ENCODE measurements at regions not wholly inside any gene's neighbourhood (a gene's known extent, or its start where the extent isn't known, plus 50 kb on each side); places are given as distances from the start of the nearest gene placed in this dataset.

DNA sequence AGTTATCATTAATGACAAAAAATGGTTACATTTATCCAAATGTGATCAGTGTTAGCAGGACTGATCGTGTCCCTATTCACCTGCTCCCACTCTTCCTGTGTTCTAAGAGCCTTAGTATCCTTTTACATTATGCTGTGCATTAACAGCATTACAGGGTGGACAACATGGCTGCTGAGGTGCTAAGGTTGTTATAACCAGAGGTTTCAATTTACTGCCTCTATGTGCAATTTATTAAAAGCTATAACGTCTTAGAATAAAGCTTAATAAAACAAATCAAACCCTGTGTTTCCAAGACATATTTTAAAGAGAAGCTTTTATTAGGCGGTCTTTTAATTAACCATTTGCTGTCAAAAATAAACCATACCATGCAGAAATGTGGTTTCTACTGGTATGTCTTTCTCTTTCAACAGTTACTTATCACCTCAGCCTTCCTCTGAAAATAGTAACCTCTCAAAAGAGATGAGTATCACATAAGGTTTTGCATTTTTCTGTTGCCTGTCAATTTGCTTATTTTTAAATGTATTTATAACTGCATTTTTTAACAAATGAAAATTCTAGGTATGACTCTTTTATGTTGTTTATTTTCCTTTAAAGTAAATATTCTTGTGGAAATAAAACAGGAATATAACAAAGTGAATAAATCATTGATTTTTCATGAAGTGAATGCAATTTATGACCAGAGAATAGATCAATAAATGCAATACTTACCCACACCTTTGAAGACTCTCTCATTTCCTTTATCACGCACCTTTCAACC lies 849.8 kb upstream of the SORCS1 start:
- ChIA-PET POLR2A (no interaction called here), CTCF (no interaction called here)
- 9% methylated on average over 4 of the region's 4 CpGs for WGBS (ENCODE audit: missing lambda C conversion rate)
- DNase-seq (ENCODE audit: low read depth in 1 of 2, low spot score in 1 of 2): no peak
- TF ChIP-seq, protein P1, sequence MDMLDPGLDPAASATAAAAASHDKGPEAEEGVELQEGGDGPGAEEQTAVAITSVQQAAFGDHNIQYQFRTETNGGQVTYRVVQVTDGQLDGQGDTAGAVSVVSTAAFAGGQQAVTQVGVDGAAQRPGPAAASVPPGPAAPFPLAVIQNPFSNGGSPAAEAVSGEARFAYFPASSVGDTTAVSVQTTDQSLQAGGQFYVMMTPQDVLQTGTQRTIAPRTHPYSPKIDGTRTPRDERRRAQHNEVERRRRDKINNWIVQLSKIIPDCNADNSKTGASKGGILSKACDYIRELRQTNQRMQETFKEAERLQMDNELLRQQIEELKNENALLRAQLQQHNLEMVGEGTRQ (IDR thresholded peaks at IDR 0.05): no peak
- no peak for TF ChIP-seq FOXS1 (CRISPR knock-in tag; IDR thresholded peaks at IDR 0.05)
- no peak for TF ChIP-seq NR3C1 (IDR thresholded peaks at IDR 0.05)
- TF ChIP-seq HOXB13 (CRISPR knock-in tag; IDR thresholded peaks at IDR 0.05; ENCODE audit: low read depth): no peak
- TF ChIP-seq CBX8 (IDR thresholded peaks at IDR 0.05): no peak
- TF ChIP-seq RNF2 (IDR thresholded peaks at IDR 0.05; ENCODE audit: borderline replicate concordance, low read depth): no peak
- TF ChIP-seq RARB (CRISPR knock-in tag; IDR thresholded peaks at IDR 0.05): no peak
- TF ChIP-seq RFX5 (IDR thresholded peaks at IDR 0.05): no peak
- Histone ChIP-seq H3K9me3 (no peaks in the 10 kb centered on the region), H3K27ac (no peak overlapping the region), H3K4me3 (no peak overlapping the region), H3K4me1 (no peaks in the 10 kb centered on the region), H3K4me2 (no peak overlapping the region)
- no peak for FAIRE-seq
- ATAC-seq: no peak

DNA sequence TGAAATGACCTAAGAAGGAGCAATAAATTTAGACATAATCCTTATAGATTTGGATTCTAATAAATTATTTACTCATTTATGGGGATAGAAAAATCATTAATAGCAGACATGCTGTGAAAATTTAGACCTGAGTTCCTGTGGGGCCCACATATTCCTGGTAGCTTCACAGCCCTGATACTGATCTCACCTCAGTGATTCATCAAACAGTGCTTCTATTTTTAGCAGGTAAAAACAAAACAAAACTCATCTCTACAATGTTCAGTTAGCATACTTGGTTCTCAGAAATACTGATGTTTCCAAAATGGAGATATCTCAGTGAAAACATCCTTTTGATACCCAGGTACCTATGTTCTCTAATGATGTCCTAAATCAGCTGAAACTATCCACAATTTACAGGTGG lies 841.1 kb upstream of the SORCS1 start:
- Histone ChIP-seq H3K4me1 (no peaks in the 10 kb centered on the region), H3K4me2 (no peak overlapping the region), H3K4me3 (no peak overlapping the region), H3K27ac (no peak overlapping the region), H3K9me3 (no peaks in the 10 kb centered on the region)
- TF ChIP-seq RFX5 (IDR thresholded peaks at IDR 0.05): no peak
- ATAC-seq (no peak), DNase-seq (ENCODE audit: low read depth in 1 of 2, low spot score in 1 of 2) (no peak), FAIRE-seq (no peak)
- ChIA-PET CTCF (no interaction called here), POLR2A (no interaction called here)

DNA sequence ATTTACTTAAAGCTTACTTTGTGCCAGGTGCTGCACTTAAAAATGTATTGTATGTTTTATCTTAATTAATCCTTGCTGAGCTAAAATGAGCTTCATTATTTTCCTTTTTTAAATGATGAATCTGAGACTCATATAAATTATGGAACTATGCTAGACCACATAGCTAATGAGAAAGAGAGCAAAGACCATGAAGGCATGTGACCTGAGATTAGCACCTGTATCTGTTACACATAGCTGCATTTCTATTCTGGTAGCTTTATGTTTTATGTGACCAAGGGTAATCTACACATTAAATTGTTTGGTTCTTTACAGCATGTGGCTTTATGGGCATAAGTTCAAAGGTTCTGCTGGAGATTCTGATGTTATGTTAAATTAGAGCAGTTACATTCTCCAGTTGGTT lies 839.1 kb upstream of the SORCS1 start:
- CTCF ChIA-PET: no interaction called here
- Histone ChIP-seq H3K4me3 (no peak overlapping the region), H3K4me1 (no peaks in the 10 kb centered on the region), H3K9me3 (no peaks in the 10 kb centered on the region), H3K27ac (no peak overlapping the region), H3K4me2 (no peak overlapping the region)
- FAIRE-seq (no peak), DNase-seq (ENCODE audit: low read depth in 1 of 2, low spot score in 1 of 2) (no peak), ATAC-seq (no peak)
- TF ChIP-seq GATA3 (IDR thresholded peaks at IDR 0.05; ENCODE audit: borderline replicate concordance) (no peak), ZNF302 (CRISPR knock-in tag; IDR thresholded peaks at IDR 0.05) (no peak), SMC3 (IDR thresholded peaks at IDR 0.05) (no peak), TFCP2L1 (CRISPR knock-in tag; IDR thresholded peaks at IDR 0.05) (no peak), MAFK (IDR thresholded peaks at IDR 0.05; ENCODE audit: partially characterized antibody) (no peak), HEYL (CRISPR knock-in tag; IDR thresholded peaks at IDR 0.05) (no peak)
- POLR2A ChIA-PET: no interaction called here

DNA sequence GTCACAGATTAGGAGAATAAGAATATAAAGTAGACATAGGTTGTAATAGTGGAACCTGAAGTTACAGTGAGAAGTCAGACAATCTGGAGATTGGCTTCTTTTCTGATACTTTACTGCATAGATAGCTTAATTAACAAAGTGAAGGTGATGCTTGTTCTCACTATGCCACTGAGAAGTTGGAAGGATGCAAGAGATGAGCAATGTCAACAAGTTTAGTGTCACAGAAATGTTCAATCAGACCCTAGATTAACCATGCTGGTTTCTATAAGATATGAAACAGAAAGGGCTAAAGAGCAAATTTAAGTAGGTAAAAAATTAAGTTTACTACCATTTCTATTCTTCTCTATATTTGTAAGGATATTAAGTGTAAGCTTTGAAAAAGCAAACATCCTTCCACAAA lies 838.6 kb upstream of the SORCS1 start:
- Histone ChIP-seq H3K4me2 (no peak overlapping the region), H3K9me3 (no peaks in the 10 kb centered on the region), H3K4me1 (no peaks in the 10 kb centered on the region), H3K27ac (no peak overlapping the region), H3K4me3 (no peak overlapping the region)
- TF ChIP-seq HDAC2 (IDR thresholded peaks at IDR 0.05) (no peak), HOXB5 (CRISPR knock-in tag; IDR thresholded peaks at IDR 0.05) (no peak), MAZ (IDR thresholded peaks at IDR 0.05; ENCODE audit: borderline replicate concordance, low read depth, low read length) (no peak), CHD2 (IDR thresholded peaks at IDR 0.05; ENCODE audit: low read length, partially characterized antibody) (no peak), RCOR1 (IDR thresholded peaks at IDR 0.05; ENCODE audit: low read depth, low read length) (no peak), HOXA7 (CRISPR knock-in tag; IDR thresholded peaks at IDR 0.05) (no peak), ZNF302 (CRISPR knock-in tag; IDR thresholded peaks at IDR 0.05) (no peak), RARB (CRISPR knock-in tag; IDR thresholded peaks at IDR 0.05) (no peak), FOSL2 (IDR thresholded peaks at IDR 0.05) (no peak), FOSL2 (CRISPR knock-in tag; IDR thresholded peaks at IDR 0.05) (no peak), HEYL (CRISPR knock-in tag; IDR thresholded peaks at IDR 0.05) (no peak), ESRRA (IDR thresholded peaks at IDR 0.05; ENCODE audit: borderline replicate concordance, low read length) (no peak)
- TF ChIP-seq, protein P2, sequence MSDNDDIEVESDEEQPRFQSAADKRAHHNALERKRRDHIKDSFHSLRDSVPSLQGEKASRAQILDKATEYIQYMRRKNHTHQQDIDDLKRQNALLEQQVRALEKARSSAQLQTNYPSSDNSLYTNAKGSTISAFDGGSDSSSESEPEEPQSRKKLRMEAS (IDR thresholded peaks at IDR 0.05): no peak
- TF ChIP-seq, protein P3, sequence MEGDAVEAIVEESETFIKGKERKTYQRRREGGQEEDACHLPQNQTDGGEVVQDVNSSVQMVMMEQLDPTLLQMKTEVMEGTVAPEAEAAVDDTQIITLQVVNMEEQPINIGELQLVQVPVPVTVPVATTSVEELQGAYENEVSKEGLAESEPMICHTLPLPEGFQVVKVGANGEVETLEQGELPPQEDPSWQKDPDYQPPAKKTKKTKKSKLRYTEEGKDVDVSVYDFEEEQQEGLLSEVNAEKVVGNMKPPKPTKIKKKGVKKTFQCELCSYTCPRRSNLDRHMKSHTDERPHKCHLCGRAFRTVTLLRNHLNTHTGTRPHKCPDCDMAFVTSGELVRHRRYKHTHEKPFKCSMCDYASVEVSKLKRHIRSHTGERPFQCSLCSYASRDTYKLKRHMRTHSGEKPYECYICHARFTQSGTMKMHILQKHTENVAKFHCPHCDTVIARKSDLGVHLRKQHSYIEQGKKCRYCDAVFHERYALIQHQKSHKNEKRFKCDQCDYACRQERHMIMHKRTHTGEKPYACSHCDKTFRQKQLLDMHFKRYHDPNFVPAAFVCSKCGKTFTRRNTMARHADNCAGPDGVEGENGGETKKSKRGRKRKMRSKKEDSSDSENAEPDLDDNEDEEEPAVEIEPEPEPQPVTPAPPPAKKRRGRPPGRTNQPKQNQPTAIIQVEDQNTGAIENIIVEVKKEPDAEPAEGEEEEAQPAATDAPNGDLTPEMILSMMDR (IDR thresholded peaks at IDR 0.05): no peak
- no peak for DNase-seq (ENCODE audit: low read depth in 1 of 2, low spot score in 1 of 2)
- ChIA-PET POLR2A (no interaction called here), CTCF (no interaction called here)
- no peak for ATAC-seq
- FAIRE-seq: no peak
